ENCODE measurements at regions not wholly inside any gene's neighbourhood (a gene's known extent, or its start where the extent isn't known, plus 50 kb on each side); places are given as distances from the start of the nearest gene placed in this dataset.

GRCh38 chr4:185867770-185868169, 55.8 kb upstream of the SORBS2 start:
- TF ChIP-seq EP300 (IDR thresholded peaks at IDR 0.05; ENCODE audit: low read depth) (no peak), CTCF (IDR thresholded peaks at IDR 0.05) (no peak), POLR2A (IDR thresholded peaks at IDR 0.05) (no peak)
